Mucosa of descending colon (tissue), 3 donors: ENCODE measurements at regions not wholly inside any gene's neighbourhood (a gene's known extent, or its start where the extent isn't known, plus 50 kb on each side); places are given as distances from the start of the nearest gene placed in this dataset.

Experiments used
- ATAC-seq: fragments of 200-7000 bp; cut with Tn5 transposase; one replicate; pipeline ENCODE4 v1.9.1; 2020; ENCODE audit warnings: mild to moderate bottlenecking, moderate library complexity
- DNase-seq, 3 donors: peaks; one replicate each; pipeline ENCODE4 v3.0.0-alpha.2; 2020
- H3K36me3 ChIP-seq: fragments of 200-600 bp; one replicate; pipeline ENCODE4 v1.8.0; 2021; ENCODE audit warnings: low read depth, mild to moderate bottlenecking
- H3K4me1 ChIP-seq: fragments of 200-600 bp; one replicate; pipeline ENCODE4 v1.8.0; 2021; ENCODE audit warnings: low read depth, mild to moderate bottlenecking
- H3K4me3 ChIP-seq: fragments of 200-600 bp; one replicate; pipeline ENCODE4 v1.8.0; 2021; ENCODE audit warnings: mild to moderate bottlenecking
- H3K9me3 ChIP-seq: fragments of 200-600 bp; one replicate; pipeline ENCODE4 v1.8.0; 2021; ENCODE audit warnings: mild to moderate bottlenecking
- CTCF ChIP-seq: fragments of 200-600 bp; IDR thresholded peaks from one replicate; pipeline ENCODE4 v1.8.0; 2022; ENCODE audit warnings: antibody characterized with exemption, mild to moderate bottlenecking
- intact Hi-C, 2 donors: fragments of 100-400 bp; cut with DNase I in 1 of 2; cut with micrococcal nuclease in 1 of 2; formaldehyde crosslinking; loops; one replicate each; pipeline versions ENCODE4 v1.11.0 to v1.11.1; 2022; cut with DNase I, micrococcal nuclease
- donor health status: DM: no; HTN: no; CAD: no; lungs with moderate emphysema.
- donor health status: DM: no; HTN: no; CAD: no.
- donor health status: DM: no; HTN: yes; CAD: no.

DNA sequence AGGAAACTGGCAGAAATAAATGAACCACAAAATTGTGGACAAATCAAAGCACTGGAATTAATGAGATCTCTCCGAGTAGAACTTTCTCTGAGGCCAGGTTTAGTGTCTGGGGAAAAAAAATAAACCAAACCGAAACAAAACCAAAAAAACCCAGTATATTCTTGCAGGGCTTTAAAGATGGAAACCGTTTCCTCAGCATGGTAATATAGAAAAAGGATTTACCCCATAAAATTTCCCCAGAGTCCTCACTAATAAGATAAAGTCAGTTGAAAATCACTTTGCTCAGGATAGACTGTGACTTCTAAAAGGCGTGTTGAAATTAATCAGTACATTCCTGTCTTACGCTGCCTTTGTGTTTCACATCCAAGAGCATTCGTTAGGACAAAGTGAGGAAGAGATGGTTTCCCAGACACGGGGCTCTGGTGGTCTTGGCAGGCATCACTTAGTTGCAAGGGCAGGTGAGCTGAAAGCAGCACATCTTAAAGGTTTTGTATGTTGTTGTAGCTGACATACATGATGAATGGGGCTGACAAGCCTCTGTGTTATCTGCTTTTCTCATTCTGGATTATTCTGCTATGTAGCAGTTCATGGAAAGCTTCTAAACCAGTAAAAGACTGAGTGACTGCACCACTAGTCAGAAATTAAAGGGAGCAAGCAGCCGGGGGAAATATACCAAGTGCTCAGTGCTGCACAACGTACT lies 85.2 kb upstream of the PRL start:
- Histone ChIP-seq H3K36me3 (no peaks in the 10 kb centered on the region), H3K4me1 (no peaks in the 10 kb centered on the region), H3K9me3 (no peaks in the 10 kb centered on the region), H3K4me3 (no peak overlapping the region)
- no peak for ATAC-seq
- no peak for TF ChIP-seq CTCF
- intact Hi-C loops = no loop called here
- DNase-seq = no peak

DNA sequence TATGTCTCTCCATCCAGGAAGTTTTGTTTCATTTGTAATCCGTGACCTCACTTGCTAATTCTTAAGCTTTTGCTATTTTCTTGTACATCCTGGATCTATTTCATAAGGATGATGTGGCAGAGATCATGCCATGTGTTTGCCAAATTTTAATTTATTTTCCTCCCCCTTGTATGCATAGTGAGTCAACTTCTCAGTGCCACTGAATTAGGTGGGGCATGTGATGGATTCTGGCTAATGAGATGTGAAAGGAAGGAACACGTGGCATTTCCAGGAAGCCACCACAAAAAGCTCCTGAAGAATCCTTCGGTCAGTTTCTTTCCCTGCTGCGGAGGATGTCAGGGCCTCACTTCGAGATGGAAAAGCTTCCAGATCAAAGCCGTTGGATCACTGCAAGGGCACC lies 86.2 kb upstream of the PRL start:
- Histone ChIP-seq H3K4me3 (no peak overlapping the region), H3K4me1 (no peaks in the 10 kb centered on the region), H3K9me3 (no peaks in the 10 kb centered on the region), H3K36me3 (no peaks in the 10 kb centered on the region)
- no peak for ATAC-seq
- TF ChIP-seq CTCF = no peak
- intact Hi-C loops = no loop called here
- no peak for DNase-seq

GRCh38 chr6:22392711-22393110 lies 95.9 kb upstream of the PRL start:
- TF ChIP-seq CTCF = no peak
- no peaks in the 10 kb centered on the region for H3K4me1 ChIP-seq
- ATAC-seq (no peak), DNase-seq (no peak)
- H3K9me3 ChIP-seq = no peaks in the 10 kb centered on the region
- intact Hi-C loops = no loop called here
- H3K4me3 ChIP-seq = no peak overlapping the region
- H3K36me3 ChIP-seq = no peaks in the 10 kb centered on the region

DNA sequence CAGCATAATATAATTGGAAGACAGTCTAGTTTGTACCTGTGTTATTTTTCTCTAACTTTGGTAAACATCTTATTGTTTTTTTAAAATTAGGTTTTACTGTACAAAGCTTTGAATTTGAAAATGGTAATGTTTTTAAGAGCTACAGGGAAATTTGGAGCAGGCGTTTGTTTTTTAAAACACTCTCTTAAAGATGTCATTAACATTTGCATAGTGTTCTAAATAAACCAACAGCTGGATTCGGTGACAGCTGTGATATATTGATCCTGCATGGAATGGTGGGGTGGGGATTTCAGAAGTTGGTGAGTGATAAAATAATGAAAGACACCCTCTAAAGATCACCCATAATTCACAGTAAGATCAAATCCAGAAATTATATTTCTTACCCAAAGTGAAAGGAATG lies 97.9 kb upstream of the PRL start:
- H3K4me3 ChIP-seq = no peak overlapping the region
- TF ChIP-seq CTCF = no peak
- no peaks in the 10 kb centered on the region for H3K9me3 ChIP-seq
- no peaks in the 10 kb centered on the region for H3K4me1 ChIP-seq
- no peaks in the 10 kb centered on the region for H3K36me3 ChIP-seq
- DNase-seq (no peak), ATAC-seq (no peak)
- intact Hi-C loops = no loop called here

DNA sequence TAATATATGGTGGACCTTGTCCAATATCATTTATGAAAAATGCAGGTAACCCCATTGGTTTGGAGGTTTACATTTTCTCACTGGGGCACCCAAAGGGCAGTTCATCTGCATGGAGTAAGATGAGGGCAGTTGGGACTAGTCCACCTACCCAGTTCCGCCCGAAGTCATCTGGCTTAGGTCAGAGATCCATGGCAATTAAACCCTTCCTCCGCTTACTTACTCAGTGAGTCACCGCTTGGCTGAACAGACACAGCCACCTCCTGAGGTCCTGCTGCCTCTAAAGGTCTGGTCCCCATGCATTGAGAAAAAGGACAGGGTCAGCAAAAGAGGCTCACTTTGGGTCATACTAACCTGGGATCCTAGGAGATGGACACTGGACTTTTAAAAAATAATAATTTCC lies 102.9 kb upstream of the PRL start:
- ATAC-seq = peak; percentile 37
- intact Hi-C loops = no loop called here
- no peaks in the 10 kb centered on the region for H3K9me3 ChIP-seq
- no peak for DNase-seq
- H3K4me3 ChIP-seq = no peak overlapping the region
- no peak for TF ChIP-seq CTCF
- H3K36me3 ChIP-seq = no peaks in the 10 kb centered on the region
- no peaks in the 10 kb centered on the region for H3K4me1 ChIP-seq

- ATAC-seq = no peak
- Histone ChIP-seq H3K36me3 (no peaks in the 10 kb centered on the region), H3K9me3 (no peaks in the 10 kb centered on the region), H3K4me1 (no peaks in the 10 kb centered on the region), H3K4me3 (no peak overlapping the region)
- intact Hi-C loops = no loop called here
- TF ChIP-seq CTCF = no peak
- no peak for DNase-seq
Observed at GRCh38 chr6:22401206-22401605, 104.4 kb upstream of the PRL start.
